OCI-LY7 (cell line): ENCODE measurements at regions not wholly inside any gene's neighbourhood (a gene's known extent, or its start where the extent isn't known, plus 50 kb on each side); places are given as distances from the start of the nearest gene placed in this dataset.

Experiments
- CTCF ChIP-seq: fragments of 200-600 bp; sonication (generic); conservative IDR thresholded peaks from 2 replicates; pipeline ENCODE4 v1.5.1; 2014; ENCODE audit warnings: mild to moderate bottlenecking, antibody characterized with exemption, low read length, moderate library complexity, mixed read lengths
- EZH2phosphoT487 ChIP-seq: fragments of 200-600 bp; sonication (generic); IDR thresholded peaks from 2 replicates; pipeline ENCODE4 v1.6.1; 2018; ENCODE audit warnings: low read depth, borderline replicate concordance, mild to moderate bottlenecking, mixed run types, antibody characterized with exemption, low read length, moderate library complexity, mixed read lengths

- TF ChIP-seq CTCF (no peak), EZH2phosphoT487 (no peak)
Measured at GRCh38 chr5:85998656-85999055, 619.1 kb upstream of the COX7C start.
